HFFc6 (cell line): ENCODE measurements at regions not wholly inside any gene's neighbourhood (a gene's known extent, or its start where the extent isn't known, plus 50 kb on each side); places are given as distances from the start of the nearest gene placed in this dataset.

Experiments used
- DNase-seq: peaks from one replicate; pipeline ENCODE4 v3.0.0-alpha.2; 2018
- H3K27ac Mint-ChIP-seq: 2 replicates; pipeline ENCODE4 v1.8.0; 2020; ENCODE audit warnings: mild to moderate bottlenecking, mixed read lengths
- H3K27me3 Mint-ChIP-seq: 2 replicates; pipeline ENCODE4 v1.8.0; 2021; ENCODE audit warnings: mild to moderate bottlenecking, moderate library complexity, mixed read lengths; ENCODE audit not compliant: insufficient read depth
- H3K36me3 Mint-ChIP-seq: 2 replicates; pipeline ENCODE4 v1.8.0; 2021; ENCODE audit warnings: low read depth, mixed read lengths
- H3K4me1 Mint-ChIP-seq: 2 replicates; pipeline ENCODE4 v1.8.0; 2020; ENCODE audit warnings: low read depth, mixed read lengths
- H3K4me3 Mint-ChIP-seq: 2 replicates; pipeline ENCODE4 v1.8.0; 2020; ENCODE audit warnings: mild to moderate bottlenecking, moderate library complexity, mixed read lengths
- H3K9me3 Mint-ChIP-seq: 2 replicates; pipeline ENCODE4 v1.8.0; 2020; ENCODE audit warnings: mild to moderate bottlenecking, mixed read lengths
- TF ChIP-seq, protein P1 (sequence below): fragments of 200-600 bp; sonication (generic); IDR thresholded peaks from 2 replicates; pipeline ENCODE4 v1.5.0; 2021; ENCODE audit warnings: antibody characterized with exemption, mild to moderate bottlenecking

DNA sequence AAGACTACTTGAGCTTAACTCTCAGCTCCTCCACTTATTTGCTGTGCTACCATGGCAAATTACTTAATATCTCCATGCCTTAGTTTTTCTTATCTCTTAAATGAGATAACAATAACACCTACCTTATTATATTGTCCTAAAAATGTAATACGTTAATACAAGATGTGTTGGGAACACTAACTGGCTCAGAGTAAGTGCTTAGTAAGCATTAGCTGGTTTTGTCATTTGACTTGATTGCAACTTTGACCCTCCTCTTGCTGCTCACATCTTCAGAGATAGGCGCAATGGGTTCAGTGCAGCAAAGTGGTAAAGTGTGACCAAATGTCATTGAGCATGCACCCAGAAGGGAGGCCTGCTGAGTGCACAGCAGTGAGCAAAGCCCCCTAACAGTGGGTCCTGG, 294.5 kb upstream of the CLNK start:
- no peak overlapping the region for H3K27ac Mint-ChIP-seq
- H3K9me3 Mint-ChIP-seq = peaks cover 18% of the 10 kb centered on the region
- TF ChIP-seq, protein P1, sequence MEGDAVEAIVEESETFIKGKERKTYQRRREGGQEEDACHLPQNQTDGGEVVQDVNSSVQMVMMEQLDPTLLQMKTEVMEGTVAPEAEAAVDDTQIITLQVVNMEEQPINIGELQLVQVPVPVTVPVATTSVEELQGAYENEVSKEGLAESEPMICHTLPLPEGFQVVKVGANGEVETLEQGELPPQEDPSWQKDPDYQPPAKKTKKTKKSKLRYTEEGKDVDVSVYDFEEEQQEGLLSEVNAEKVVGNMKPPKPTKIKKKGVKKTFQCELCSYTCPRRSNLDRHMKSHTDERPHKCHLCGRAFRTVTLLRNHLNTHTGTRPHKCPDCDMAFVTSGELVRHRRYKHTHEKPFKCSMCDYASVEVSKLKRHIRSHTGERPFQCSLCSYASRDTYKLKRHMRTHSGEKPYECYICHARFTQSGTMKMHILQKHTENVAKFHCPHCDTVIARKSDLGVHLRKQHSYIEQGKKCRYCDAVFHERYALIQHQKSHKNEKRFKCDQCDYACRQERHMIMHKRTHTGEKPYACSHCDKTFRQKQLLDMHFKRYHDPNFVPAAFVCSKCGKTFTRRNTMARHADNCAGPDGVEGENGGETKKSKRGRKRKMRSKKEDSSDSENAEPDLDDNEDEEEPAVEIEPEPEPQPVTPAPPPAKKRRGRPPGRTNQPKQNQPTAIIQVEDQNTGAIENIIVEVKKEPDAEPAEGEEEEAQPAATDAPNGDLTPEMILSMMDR = no peak
- H3K4me1 Mint-ChIP-seq = no peaks in the 10 kb centered on the region
- no peak for DNase-seq
- no peak overlapping the region for H3K4me3 Mint-ChIP-seq
- H3K27me3 Mint-ChIP-seq = no peaks in the 10 kb centered on the region; the same call in 1 of the 2 replicates
- no peaks in the 10 kb centered on the region for H3K36me3 Mint-ChIP-seq

GRCh38 chr4:10977534-10977933, 293.0 kb upstream of the CLNK start:
- TF ChIP-seq, protein P1 = no peak
- no peak for DNase-seq
- Mint-ChIP-seq H3K4me3 (no peak overlapping the region), H3K27me3 (peaks cover 2% of the 10 kb centered on the region; the same call in 1 of the 2 replicates), H3K36me3 (no peaks in the 10 kb centered on the region), H3K4me1 (no peaks in the 10 kb centered on the region), H3K27ac (no peak overlapping the region), H3K9me3 (peaks cover 23% of the 10 kb centered on the region)

GRCh38 chr4:10974371-10974770, 289.8 kb upstream of the CLNK start:
- no peaks in the 10 kb centered on the region for H3K36me3 Mint-ChIP-seq

DNA sequence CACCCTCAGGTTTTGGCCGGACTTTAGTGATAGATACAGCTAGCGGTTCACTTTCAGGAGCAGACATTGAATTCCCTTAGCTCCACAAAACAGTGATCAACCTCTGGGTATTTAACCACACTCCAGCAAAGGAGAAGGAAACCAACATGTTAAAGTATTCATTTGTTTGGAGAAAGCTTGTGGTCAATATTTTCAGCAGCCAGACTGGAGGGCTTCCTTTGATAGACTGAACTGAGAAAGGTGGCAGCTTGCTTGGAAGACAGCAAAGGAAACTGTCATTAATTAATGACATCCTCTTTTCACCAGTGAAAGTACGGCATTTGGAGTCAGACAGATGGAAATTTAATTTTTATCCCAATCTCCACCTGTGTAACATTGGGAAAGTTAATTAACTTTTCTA, 289.1 kb upstream of the CLNK start:
- TF ChIP-seq, protein P1 = no peak

More at GRCh38 chr4:10974371-10974770, 289.8 kb upstream of the CLNK start:
- Mint-ChIP-seq H3K27me3 (peaks cover 2% of the 10 kb centered on the region), H3K4me3 (no peak overlapping the region), H3K9me3 (peaks cover 31% of the 10 kb centered on the region), H3K4me1 (no peaks in the 10 kb centered on the region), H3K27ac (no peak overlapping the region)
- DNase-seq = no peak
- TF ChIP-seq, protein P1 = no peak

GRCh38 chr4:10971800-10972401, 287.3 kb upstream of the CLNK start:
- TF ChIP-seq, protein P1 = no peak
- peaks cover 2% of the 10 kb centered on the region for H3K27me3 Mint-ChIP-seq
- no peak overlapping the region for H3K27ac Mint-ChIP-seq
- H3K4me1 Mint-ChIP-seq = no peaks in the 10 kb centered on the region
- DNase-seq = no peak
- no peaks in the 10 kb centered on the region for H3K36me3 Mint-ChIP-seq
- no peak overlapping the region for H3K4me3 Mint-ChIP-seq
- H3K9me3 Mint-ChIP-seq = peaks cover 29% of the 10 kb centered on the region

More for the DNA sequence above, 289.1 kb upstream of the CLNK start:
- Mint-ChIP-seq H3K4me1 (no peaks in the 10 kb centered on the region), H3K27ac (no peak overlapping the region), H3K27me3 (peaks cover 2% of the 10 kb centered on the region), H3K9me3 (peaks cover 34% of the 10 kb centered on the region), H3K4me3 (no peak overlapping the region), H3K36me3 (no peaks in the 10 kb centered on the region)
- no peak for DNase-seq
